B cell (primary cell): ENCODE measurements at regions not wholly inside any gene's neighbourhood (a gene's known extent, or its start where the extent isn't known, plus 50 kb on each side); places are given as distances from the start of the nearest gene placed in this dataset.

Source experiments
- EZH2 ChIP-seq: IDR thresholded peaks from 2 replicates; pipeline ENCODE4 v1.6.1; 2012; ENCODE audit warnings: borderline replicate concordance, low read depth, mild to moderate bottlenecking, moderate library complexity, low read length; ENCODE audit not compliant: insufficient read depth, poor library complexity, severe bottlenecking
- TF ChIP-seq, protein P1 (sequence below): fragments of 200-600 bp; IDR thresholded peaks from one replicate; pipeline ENCODE4 v1.8.0; 2022; ENCODE audit warnings: antibody characterized with exemption, mild to moderate bottlenecking

DNA sequence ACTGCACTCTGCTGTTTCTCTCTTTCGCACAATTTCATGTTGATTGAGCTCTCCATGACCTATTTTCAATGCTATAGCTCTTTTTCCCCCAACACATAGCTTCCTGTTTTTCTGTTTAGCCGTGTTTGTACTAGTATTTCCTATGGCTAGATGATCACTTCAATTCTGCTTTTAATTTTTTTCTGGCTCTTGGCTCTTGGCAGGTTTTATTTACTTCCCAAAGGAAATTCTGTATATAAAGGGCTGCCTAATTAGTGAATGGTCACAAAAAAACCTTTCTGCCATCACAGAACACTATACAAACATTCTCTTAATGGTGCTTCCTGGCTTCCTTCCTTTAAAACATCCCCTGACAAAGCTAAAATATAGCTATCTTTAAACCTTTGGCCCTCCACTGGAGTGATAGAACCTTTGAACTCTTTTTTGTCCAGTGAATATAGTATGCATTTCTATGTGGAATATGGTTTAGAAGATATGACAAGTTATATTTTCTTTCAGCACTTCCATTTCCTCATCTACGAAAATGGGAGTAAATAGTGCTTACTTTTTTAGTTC lies 88.2 kb downstream of the RASSF9 start:
- TF ChIP-seq, protein P1, sequence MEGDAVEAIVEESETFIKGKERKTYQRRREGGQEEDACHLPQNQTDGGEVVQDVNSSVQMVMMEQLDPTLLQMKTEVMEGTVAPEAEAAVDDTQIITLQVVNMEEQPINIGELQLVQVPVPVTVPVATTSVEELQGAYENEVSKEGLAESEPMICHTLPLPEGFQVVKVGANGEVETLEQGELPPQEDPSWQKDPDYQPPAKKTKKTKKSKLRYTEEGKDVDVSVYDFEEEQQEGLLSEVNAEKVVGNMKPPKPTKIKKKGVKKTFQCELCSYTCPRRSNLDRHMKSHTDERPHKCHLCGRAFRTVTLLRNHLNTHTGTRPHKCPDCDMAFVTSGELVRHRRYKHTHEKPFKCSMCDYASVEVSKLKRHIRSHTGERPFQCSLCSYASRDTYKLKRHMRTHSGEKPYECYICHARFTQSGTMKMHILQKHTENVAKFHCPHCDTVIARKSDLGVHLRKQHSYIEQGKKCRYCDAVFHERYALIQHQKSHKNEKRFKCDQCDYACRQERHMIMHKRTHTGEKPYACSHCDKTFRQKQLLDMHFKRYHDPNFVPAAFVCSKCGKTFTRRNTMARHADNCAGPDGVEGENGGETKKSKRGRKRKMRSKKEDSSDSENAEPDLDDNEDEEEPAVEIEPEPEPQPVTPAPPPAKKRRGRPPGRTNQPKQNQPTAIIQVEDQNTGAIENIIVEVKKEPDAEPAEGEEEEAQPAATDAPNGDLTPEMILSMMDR: no peak
- TF ChIP-seq EZH2: no peak
